Activated CD8-positive, alpha-beta T cell treated with anti-CD3 and anti-CD28 coated beads for 36 hours (primary cell): ENCODE measurements at regions not wholly inside any gene's neighbourhood (a gene's known extent, or its start where the extent isn't known, plus 50 kb on each side); places are given as distances from the start of the nearest gene placed in this dataset.
"Not testable (repeated sequence)": the region's sequence is repeated elsewhere in the genome, so short reads cannot be mapped to it uniquely, and the experiment has no call there.

Experiments used
- ATAC-seq: fragments of 200-7000 bp; cut with Tn5 transposase; one replicate; pipeline ENCODE4 v1.10.0; 2021; ENCODE audit warnings: mild to moderate bottlenecking, moderate library complexity
- CTCF ChIA-PET: fragments of 350-600 bp; sonication (Branson Sonifier 250); formaldehyde crosslinking; loops from one replicate; lab custom pipeline; 2021; ENCODE audit warnings: antibody characterized with exemption; lab: Charles Lee
- POLR2A ChIA-PET: fragments of 350-600 bp; sonication (Branson Sonifier 250); formaldehyde crosslinking; loops from one replicate; lab custom pipeline; 2021; ENCODE audit warnings: antibody characterized with exemption; lab: Charles Lee
- DNase-seq: peaks from one replicate; pipeline ENCODE4 v3.0.0-alpha.2; 2020
- H3K27ac Mint-ChIP-seq: one replicate; pipeline ENCODE4 v1.8.0; 2021; ENCODE audit warnings: mild to moderate bottlenecking, mixed read lengths
- H3K27me3 Mint-ChIP-seq: one replicate; pipeline ENCODE4 v1.8.0; 2021; ENCODE audit warnings: mixed read lengths
- H3K36me3 Mint-ChIP-seq: one replicate; pipeline ENCODE4 v1.8.0; 2021; ENCODE audit warnings: low read depth, mixed read lengths
- H3K4me1 Mint-ChIP-seq: one replicate; pipeline ENCODE4 v1.8.0; 2021; ENCODE audit warnings: low read depth, mixed read lengths
- H3K4me3 Mint-ChIP-seq: one replicate; pipeline ENCODE4 v1.8.0; 2021; ENCODE audit warnings: mild to moderate bottlenecking, moderate library complexity, mixed read lengths
- H3K9me3 Mint-ChIP-seq: one replicate; pipeline ENCODE4 v1.8.0; 2021; ENCODE audit warnings: mixed read lengths
- CTCF ChIP-seq: fragments of 200-600 bp; IDR thresholded peaks from one replicate; pipeline ENCODE4 v1.8.0; 2022; ENCODE audit warnings: antibody characterized with exemption, mild to moderate bottlenecking
- intact Hi-C: fragments of 100-400 bp; cut with micrococcal nuclease; formaldehyde crosslinking; loops from one replicate; pipeline ENCODE4 v1.10.0; 2022

GRCh38 chr1:213702703-213703102 is 285.1 kb upstream of the PROX1 start:
- Mint-ChIP-seq H3K9me3 (peaks cover 14% of the 10 kb centered on the region), H3K27me3 (peaks cover 2% of the 10 kb centered on the region), H3K27ac (no peak overlapping the region), H3K4me3 (no peak overlapping the region), H3K4me1 (no peaks in the 10 kb centered on the region), H3K36me3 (no peaks in the 10 kb centered on the region)
- DNase-seq, result no peak
- CTCF ChIA-PET, result no interaction called here
- ATAC-seq, result no peak
- intact Hi-C loops, result no loop called here
- no peak for TF ChIP-seq CTCF
- POLR2A ChIA-PET, result no interaction called here

GRCh38 chr1:213704941-213705340 is 282.8 kb upstream of the PROX1 start:
- Mint-ChIP-seq H3K4me1 (no peaks in the 10 kb centered on the region), H3K9me3 (peaks cover 21% of the 10 kb centered on the region), H3K27me3 (peaks cover 2% of the 10 kb centered on the region), H3K27ac (no peak overlapping the region), H3K36me3 (no peaks in the 10 kb centered on the region), H3K4me3 (no peak overlapping the region)
- POLR2A ChIA-PET, result no interaction called here
- CTCF ChIA-PET, result no interaction called here
- ATAC-seq (no peak), DNase-seq (no peak)
- intact Hi-C loops, result no loop called here
- no peak for TF ChIP-seq CTCF

- H3K4me3 Mint-ChIP-seq, intact Hi-C loops, DNase-seq, H3K4me1 Mint-ChIP-seq, ATAC-seq, H3K27me3 Mint-ChIP-seq, H3K27ac Mint-ChIP-seq, POLR2A ChIA-PET, CTCF ChIA-PET, H3K36me3 Mint-ChIP-seq: not testable (repeated sequence)
- peaks cover 14% of the 10 kb centered on the region for H3K9me3 Mint-ChIP-seq
Observed at GRCh38 chr1:213711833-213712490, 275.8 kb upstream of the PROX1 start.

GRCh38 chr1:213714645-213715044 is 273.1 kb upstream of the PROX1 start:
- ATAC-seq, result no peak
- intact Hi-C loops, result no loop called here
- CTCF ChIA-PET, result no interaction called here
- Mint-ChIP-seq H3K27ac (no peak overlapping the region), H3K36me3 (no peaks in the 10 kb centered on the region), H3K4me1 (no peaks in the 10 kb centered on the region), H3K9me3 (peaks cover 3% of the 10 kb centered on the region), H3K4me3 (no peak overlapping the region), H3K27me3 (no peaks in the 10 kb centered on the region)
- no peak for TF ChIP-seq CTCF
- no peak for DNase-seq
- POLR2A ChIA-PET, result no interaction called here

- no peaks in the 10 kb centered on the region for H3K4me1 Mint-ChIP-seq
- intact Hi-C loops, result no loop called here
- no peaks in the 10 kb centered on the region for H3K36me3 Mint-ChIP-seq
- no peak overlapping the region for H3K4me3 Mint-ChIP-seq
- H3K9me3 Mint-ChIP-seq, result peaks cover 4% of the 10 kb centered on the region
- H3K27ac Mint-ChIP-seq, result no peak overlapping the region
- ChIA-PET POLR2A (no interaction called here), CTCF (no interaction called here)
- DNase-seq (no peak), ATAC-seq (no peak)
- no peak for TF ChIP-seq CTCF
- H3K27me3 Mint-ChIP-seq, result no peaks in the 10 kb centered on the region
Observed at GRCh38 chr1:213715182-213715581, 272.6 kb upstream of the PROX1 start.
